CD4-positive, alpha-beta T cell treated with Interleukin-17A for 1 hour (primary cell): ENCODE measurements at regions not wholly inside any gene's neighbourhood (a gene's known extent, or its start where the extent isn't known, plus 50 kb on each side); places are given as distances from the start of the nearest gene placed in this dataset.
"Not testable (repeated sequence)": the region's sequence is repeated elsewhere in the genome, so short reads cannot be mapped to it uniquely, and the experiment has no call there.

Experiments
- DNase-seq: peaks from one replicate; pipeline ENCODE4 v3.0.0-alpha.2; 2020

DNA sequence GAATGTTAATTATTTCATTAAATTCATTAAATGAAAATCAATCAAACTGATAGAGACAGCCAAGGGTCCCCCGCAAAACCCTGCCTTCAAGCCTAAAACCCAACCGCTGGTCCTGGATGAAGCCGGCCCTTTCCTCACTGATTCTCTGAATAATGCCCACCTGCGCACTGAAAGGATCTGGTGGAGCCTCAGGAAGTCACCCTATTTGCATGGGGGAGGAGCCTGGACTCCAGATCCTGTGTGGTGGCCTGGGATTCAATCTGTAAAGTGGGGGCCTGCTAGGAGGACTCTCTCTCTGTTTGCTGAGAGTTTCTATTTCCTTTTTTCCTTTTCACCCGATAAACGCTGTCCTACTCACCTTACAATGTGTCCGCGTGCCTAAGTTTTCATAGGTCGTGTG is 97.9 kb upstream of the ADAMTS3 start:
- DNase-seq: no peak

DNA sequence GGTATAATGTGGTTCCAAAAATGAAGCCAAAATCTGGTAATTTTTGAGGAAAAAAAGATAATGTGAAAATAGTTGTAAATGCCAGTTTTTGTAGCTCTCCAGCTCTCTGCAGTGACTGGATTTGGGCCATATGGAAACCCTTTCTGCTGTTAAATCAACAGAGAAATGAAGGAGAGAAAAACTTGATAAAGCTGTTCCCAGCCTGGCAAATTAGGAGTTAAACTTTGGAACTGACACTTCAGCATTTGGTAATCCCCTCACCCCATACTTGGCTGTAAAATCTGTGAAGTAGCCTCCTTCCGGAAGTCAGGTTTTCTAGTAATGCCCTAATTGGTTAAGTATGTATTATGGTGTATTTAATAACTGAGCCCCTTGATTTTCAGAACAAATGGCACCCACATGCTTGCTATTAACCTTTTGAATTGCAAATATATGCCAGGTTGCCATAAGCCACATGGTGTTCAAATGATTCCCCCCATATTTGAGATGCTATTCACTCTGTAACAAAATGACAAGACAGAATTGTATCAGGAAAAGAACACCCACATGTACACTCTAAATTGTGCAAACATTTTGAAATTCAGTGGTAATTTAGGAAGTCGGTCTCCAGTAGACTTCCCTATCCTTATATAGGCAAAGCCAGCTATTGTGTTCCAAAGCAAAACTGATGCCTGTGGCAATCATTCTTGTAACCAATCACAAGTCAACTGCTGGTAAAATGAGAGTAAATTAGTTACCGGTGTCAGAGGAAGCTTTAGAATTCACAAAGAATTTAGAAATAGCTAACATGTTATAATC is 96.3 kb upstream of the ADAMTS3 start:
- DNase-seq: no peak

DNA sequence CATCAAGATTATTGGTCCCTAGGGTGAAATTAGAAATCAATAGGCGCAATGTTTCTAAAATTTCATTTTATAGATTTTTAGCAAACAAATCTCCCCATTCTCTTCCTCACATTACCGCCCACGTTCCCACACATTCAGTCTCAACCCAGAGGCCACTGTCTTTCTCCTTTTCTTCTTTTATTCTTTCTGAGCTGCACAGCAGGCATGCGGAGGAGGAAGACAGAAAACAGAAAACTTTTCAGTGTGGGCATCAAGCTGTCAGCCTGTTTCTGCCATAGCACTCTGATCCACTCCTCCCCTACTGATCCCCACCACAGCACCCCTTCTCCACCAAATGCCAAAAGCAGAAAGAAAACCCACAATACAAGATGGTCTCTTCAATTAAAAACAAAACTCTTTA is 94.8 kb upstream of the ADAMTS3 start:
- DNase-seq: no peak

DNA sequence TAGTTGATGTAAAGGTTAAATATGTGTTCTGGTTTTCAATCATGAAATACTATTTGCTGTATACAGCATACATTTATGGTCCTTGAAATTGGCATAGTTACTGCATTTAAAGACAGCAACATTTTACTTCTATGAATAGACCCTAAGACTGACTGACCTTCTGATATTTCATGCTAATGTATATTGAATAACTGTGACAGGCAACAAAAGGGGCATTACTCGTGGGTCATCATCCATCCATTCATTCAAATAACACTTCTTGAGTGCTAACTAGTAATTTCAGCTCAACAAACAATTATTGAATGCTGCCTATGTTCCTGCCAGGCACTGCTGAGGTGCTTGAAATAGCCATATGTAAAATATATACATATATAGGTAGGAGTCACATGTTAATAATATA is 92.8 kb upstream of the ADAMTS3 start:
- no peak for DNase-seq

DNA sequence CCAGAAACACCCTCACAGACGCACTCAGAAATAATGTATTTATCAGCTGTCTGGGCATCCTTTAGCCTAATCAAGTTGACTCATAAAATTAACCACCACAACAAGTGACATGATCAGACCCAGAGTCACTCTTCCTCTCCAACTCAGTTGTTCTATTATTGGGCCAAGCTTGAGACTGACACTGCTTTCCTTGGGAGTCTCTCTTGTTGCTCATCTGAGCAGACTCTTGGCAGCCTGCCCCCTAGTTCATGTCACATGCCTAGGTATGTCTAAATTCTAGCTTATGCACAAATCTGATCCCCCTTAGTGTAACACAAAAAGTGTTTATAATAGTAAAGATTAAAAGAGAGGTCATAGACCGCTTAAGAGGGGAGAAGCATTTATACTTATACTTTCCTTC is 72.6 kb upstream of the ADAMTS3 start:
- no peak for DNase-seq

DNA sequence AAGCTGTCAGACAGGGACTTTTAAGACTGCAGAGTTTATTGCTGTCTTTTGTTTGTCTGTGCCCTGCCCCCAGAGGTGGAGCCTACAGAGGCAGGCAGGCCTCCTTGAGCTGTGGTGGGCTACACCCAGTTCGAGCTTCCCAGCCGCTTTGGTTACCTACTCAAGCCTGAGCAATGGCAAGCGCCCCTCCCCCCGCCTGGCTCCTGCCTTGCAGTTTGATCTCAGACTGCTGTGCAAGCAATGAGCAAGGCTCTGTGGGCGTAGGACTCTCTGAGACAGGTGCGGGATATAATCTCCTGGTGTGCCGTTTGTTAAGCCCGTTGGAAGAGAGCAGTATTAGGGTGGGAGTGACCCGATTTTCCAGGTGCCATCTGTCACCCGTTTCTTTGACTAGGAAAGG is 67.8 kb upstream of the ADAMTS3 start:
- not testable (repeated sequence) for DNase-seq

DNA sequence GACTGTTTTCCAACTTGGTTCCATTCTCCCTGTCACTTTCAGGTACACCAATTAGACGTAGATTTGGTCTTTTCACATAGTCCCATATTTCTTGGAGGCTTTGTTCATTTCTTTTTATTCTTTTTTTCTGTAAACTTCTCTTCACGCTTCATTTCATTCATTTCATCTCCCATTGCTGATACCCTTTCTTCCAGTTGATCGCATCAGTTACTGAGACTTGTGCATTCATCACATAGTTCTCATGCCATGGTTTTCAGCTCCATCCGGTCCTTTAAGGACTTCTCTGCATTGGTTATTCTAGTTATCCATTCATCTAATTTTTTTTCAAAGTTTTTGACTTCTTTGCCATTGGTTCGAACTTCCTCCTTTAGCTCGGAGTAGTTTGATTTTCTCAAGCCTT is 66.9 kb upstream of the ADAMTS3 start:
- DNase-seq: not testable (repeated sequence)

DNA sequence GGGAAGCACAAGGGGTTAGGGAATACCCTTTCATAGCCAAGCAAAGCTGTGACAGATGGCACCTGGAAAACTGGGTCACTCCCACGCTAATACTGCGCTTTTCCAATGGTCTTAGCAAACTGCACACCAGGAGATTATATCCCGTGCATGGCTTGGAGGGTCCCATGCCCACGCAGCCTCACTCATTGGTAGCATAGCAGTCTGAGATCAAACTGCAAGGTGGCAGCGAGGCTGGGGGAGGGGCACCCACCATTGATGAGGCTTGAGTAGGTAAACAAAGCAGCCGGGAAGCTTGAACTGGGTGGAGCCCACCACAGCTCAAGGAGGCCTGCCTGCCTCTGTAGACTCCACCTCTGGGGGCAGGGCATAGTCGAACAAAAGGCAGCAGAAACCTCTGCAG is 63.2 kb upstream of the ADAMTS3 start:
- DNase-seq: not testable (repeated sequence)

DNA sequence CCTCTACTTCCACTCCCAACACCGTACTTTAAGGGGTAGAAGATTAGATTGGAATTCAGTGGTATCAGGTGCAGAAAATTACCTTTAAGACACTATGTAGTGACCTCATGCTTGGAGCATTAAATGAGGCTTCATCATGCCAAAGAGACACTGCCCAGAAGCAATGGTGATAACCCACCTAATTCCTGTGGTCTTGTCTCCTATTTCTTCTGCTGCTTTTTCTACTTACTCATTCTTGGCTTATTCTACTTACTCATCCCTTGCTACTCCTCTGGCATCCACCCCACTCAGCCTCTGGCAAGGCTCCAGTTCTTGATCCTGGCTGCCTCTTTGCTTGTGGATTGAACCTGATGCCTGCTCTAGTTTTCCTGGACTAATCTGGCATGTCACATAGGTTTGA is 62.3 kb upstream of the ADAMTS3 start:
- no peak for DNase-seq

DNA sequence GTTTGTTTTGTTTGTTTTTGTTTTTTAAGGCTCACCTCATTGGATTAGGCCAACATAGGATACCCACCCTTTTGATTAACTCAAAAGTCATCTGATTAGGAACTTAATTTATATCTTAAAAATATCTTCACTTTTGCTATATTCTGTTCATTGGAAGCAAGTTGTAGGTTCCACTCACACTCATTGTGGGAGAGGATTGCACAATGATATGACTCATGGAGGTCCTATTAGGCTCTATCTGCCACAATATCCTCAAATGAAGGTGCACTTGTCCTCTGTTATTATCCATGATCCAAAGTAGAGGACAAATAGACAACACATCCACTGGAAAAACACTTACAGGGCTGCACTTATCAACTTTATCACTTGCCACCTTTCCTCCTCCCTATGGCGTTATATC is 60.5 kb upstream of the ADAMTS3 start:
- no peak for DNase-seq

DNA sequence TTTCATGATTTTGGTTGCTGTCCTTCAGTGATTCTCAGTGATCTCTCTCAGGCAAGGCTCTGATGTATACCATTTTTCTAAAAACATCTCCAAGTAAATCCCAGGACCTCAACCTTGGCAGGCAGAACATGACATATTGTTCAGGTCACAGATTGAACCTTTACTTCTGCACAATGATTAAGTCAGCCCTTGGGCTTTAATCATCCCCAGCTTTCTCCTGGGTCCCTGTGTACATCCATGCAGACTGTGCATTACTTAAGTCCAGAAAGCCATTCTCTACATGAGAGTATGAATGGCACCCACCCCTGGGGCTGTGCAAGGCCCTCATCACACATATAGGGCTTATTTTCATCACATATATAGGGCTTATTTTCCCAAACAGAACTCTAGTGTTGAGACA is 58.7 kb upstream of the ADAMTS3 start:
- no peak for DNase-seq
